ENCODE measurements at regions not wholly inside any gene's neighbourhood (a gene's known extent, or its start where the extent isn't known, plus 50 kb on each side); places are given as distances from the start of the nearest gene placed in this dataset.
"Not testable (repeated sequence)": the region's sequence is repeated elsewhere in the genome, so short reads cannot be mapped to it uniquely, and the experiment has no call there.

DNA sequence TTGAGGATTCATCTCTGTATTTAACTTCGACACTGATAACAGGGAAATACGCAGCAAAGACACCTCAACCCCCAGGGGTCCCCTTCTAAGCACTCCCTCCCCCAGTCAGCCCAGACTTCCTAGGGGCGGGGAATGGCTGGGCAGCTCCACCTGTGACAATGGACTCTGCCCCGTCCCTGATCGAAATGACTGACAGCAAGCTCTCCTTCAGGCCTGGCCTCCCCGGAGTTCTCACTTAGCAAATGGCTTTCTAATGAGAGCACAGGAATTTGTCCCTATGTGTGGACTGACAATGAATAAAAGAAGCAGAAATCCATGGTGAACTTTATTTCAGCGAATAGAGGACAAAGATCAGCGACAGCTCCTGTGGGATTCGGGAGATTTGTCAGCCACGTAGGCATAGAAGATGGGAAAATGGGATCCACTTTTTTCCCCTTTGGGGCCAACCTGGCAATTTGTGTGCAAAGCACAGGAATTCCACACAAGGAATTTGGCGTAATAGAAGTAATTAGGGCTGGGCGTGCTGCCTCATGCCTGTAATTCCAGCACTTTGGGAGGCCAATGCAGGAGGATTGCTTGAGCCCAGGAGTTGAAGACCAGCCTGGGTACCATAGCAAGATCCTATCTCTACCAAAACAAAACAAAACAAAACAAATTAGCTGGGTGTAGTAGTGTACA lies 63.8 kb downstream of the TNFAIP2 start:
- H3K4me1 ChIP-seq (ENCODE audit: control insufficient read depth, insufficient read depth, low read length): peaks cover 24% of the 10 kb centered on the region
- no peak overlapping the region for H3K27ac ChIP-seq (ENCODE audit: insufficient read depth, low read depth, low read length, poor library complexity, severe bottlenecking)
- WGBS, 2 experiments: 23 to 28% methylated on average over 12 of the region's 12 CpGs
- no peak overlapping the region for H3K4me3 ChIP-seq (ENCODE audit: insufficient read depth, low read depth, low read length)
- no peaks in the 10 kb centered on the region for H3K9me3 ChIP-seq (ENCODE audit: control insufficient read depth, low read length)
- peaks cover 44% of the 10 kb centered on the region for H3K27me3 ChIP-seq (ENCODE audit: control insufficient read depth, insufficient read depth, low read length, poor library complexity, severe bottlenecking)
- H3K36me3 ChIP-seq (ENCODE audit: control insufficient read depth, insufficient read depth, low read length): no peaks in the 10 kb centered on the region

DNA sequence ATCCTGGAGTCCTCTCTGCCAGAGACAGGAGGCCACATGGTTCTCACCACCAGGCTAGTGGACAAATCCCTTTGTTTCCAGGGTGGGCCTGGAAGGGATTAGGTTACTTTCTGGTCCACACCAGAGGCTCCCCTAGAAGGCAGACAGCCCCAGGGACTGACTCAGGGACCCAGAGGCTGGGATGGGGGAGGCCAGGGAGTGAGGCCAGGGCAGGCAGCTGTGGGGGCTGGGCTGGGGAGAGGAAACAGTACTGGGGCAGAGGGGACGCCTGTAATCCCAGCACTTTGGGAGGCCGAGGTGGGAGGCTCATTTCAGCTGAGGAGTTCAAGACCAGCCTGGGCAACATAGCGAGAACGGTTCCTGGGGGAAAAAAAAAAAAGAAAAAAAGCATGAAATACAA lies 64.7 kb downstream of the TNFAIP2 start:
- Histone ChIP-seq H3K4me1 (ENCODE audit: control insufficient read depth, insufficient read depth, low read length) (peaks cover 24% of the 10 kb centered on the region), H3K27me3 (ENCODE audit: control insufficient read depth, insufficient read depth, low read length, poor library complexity, severe bottlenecking) (peaks cover 44% of the 10 kb centered on the region), H3K4me3 (ENCODE audit: insufficient read depth, low read depth, low read length) (no peak overlapping the region), H3K9me3 (ENCODE audit: control insufficient read depth, low read length) (no peaks in the 10 kb centered on the region), H3K27ac (ENCODE audit: insufficient read depth, low read depth, low read length, poor library complexity, severe bottlenecking) (no peak overlapping the region), H3K36me3 (ENCODE audit: control insufficient read depth, insufficient read depth, low read length) (no peaks in the 10 kb centered on the region)
- 92 to 97% methylated on average over 4 of the region's 4 CpGs for WGBS, 2 experiments

DNA sequence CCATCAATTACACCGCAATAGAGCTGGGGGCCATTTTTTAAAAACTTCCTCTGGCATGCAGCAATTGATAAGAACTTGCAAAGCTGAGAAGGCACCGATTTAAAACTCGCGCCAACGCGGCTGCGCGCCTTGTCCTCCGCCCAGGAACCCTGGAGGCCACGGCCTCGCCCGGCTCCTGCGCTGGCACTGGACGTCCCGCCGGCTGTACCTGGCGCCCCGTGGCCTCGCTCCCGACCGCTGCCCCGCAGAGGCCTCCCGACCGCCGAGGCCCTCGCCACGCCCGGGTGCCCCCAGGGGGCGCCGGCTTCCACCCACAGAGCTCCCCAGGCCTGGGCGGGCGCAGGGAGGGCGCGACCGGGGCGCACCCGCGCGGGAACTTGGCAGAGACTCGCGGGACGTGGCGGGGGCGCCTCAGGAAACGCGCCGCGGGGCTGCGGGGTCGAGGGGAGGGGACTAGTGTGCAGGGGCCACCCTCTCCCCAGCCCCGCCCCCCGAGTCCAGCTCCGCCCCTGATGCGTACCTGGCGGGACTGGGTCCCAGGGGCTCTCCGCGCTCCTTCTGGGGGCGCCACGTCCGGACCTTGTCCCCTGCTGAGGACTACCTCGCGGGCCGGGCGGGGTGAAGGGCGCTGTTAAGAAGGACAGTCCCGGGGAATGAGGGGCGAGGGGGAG lies 65.7 kb downstream of the TNFAIP2 start:
- Histone ChIP-seq H3K9me3 (ENCODE audit: control insufficient read depth, low read length) (no peaks in the 10 kb centered on the region), H3K36me3 (ENCODE audit: control insufficient read depth, insufficient read depth, low read length) (no peaks in the 10 kb centered on the region), H3K27ac (ENCODE audit: insufficient read depth, low read depth, low read length, poor library complexity, severe bottlenecking) (no peak overlapping the region), H3K27me3 (ENCODE audit: control insufficient read depth, insufficient read depth, low read length, poor library complexity, severe bottlenecking) (peaks cover 44% of the 10 kb centered on the region), H3K4me1 (ENCODE audit: control insufficient read depth, insufficient read depth, low read length) (peaks cover 24% of the 10 kb centered on the region), H3K4me3 (ENCODE audit: insufficient read depth, low read depth, low read length) (peak overlapping the region; percentile 25)
- 42 to 48% methylated on average over 67 of the region's 67 CpGs for WGBS, 2 experiments

DNA sequence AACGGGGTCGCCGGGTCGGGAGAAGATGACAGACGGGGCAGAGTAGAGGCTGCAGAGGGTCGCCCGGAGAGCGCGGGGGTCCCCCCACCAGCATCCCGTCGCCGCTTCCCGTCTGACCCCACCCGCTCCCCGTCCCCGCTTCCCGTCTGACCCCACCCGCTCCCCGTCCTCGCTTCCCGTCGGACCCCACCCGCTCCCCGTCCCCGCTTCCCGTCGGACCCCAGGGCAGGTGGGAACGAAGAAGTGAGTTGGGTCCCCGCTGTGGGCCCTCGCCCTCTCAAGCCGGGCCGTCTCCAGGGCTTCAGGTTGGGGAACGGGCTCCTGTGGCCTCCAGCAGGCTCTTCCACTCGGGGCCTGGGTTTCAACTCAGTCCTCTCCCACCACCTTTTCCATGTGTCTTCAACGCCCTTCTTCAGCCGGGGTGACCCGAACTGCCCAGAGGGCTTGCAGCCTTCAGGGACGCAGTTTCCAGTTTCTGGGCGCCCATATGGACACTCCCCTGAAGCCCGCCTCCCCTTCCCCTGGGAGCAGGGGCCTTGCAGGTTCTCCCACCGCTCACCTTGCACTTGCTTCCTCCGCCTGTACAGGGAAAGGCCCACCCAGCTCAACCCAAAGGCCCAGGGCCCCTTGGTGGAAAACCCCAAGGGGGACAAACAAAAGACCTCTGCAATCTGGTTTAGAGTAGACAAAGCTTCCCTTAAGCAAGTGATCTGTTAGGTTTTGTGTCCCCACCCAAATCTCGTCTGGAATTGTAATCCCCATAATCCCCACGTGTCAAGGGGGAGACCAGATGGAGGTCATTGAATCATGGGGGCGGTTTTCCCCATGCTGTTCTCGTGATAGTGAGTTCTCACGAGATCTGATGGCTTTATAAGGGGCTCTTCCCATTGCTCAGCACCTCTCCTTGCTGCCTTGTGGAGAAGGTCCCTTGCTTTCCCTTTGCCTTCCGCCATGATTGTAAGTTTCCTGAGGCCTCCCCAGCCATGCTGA lies 66.5 kb downstream of the TNFAIP2 start:
- 76 to 79% methylated on average over 48 of the region's 48 CpGs for WGBS, 2 experiments
- peaks cover 44% of the 10 kb centered on the region for H3K27me3 ChIP-seq (ENCODE audit: control insufficient read depth, insufficient read depth, low read length, poor library complexity, severe bottlenecking)
- no peaks in the 10 kb centered on the region for H3K36me3 ChIP-seq (ENCODE audit: control insufficient read depth, insufficient read depth, low read length)

DNA sequence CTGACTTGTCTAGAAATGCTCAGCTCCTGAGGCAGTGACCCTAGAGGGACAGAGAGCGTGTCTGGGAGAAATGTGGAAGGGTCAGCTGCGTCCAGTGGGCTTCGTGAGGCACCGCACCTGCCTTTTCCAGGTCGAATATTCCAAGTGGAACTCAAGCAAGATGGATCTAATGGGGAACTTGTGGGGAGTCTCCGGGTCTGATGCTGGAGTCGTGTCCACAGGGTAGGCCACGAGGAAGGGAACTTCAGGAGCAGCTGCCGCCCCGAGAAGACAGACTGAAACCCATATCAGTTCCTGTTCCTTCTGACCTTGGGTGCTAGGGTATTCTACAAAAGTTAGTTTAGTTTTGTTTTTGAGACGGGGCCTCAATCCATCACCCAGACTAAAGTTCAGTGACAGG lies 67.5 kb downstream of the TNFAIP2 start:
- no peaks in the 10 kb centered on the region for H3K9me3 ChIP-seq (ENCODE audit: control insufficient read depth, low read length)
- peaks cover 24% of the 10 kb centered on the region for H3K4me1 ChIP-seq (ENCODE audit: control insufficient read depth, insufficient read depth, low read length)
- 96 to 97% methylated on average over 11 of the region's 11 CpGs for WGBS, 2 experiments
- H3K4me3 ChIP-seq (ENCODE audit: insufficient read depth, low read depth, low read length): no peak overlapping the region
- H3K36me3 ChIP-seq (ENCODE audit: control insufficient read depth, insufficient read depth, low read length): no peaks in the 10 kb centered on the region
- H3K27me3 ChIP-seq (ENCODE audit: control insufficient read depth, insufficient read depth, low read length, poor library complexity, severe bottlenecking): peaks cover 44% of the 10 kb centered on the region
- H3K27ac ChIP-seq (ENCODE audit: insufficient read depth, low read depth, low read length, poor library complexity, severe bottlenecking): no peak overlapping the region

More for the DNA sequence above, 66.5 kb downstream of the TNFAIP2 start:
- Histone ChIP-seq H3K27ac (ENCODE audit: insufficient read depth, low read depth, low read length, poor library complexity, severe bottlenecking) (no peak overlapping the region), H3K4me3 (ENCODE audit: insufficient read depth, low read depth, low read length) (no peak overlapping the region), H3K9me3 (ENCODE audit: control insufficient read depth, low read length) (no peaks in the 10 kb centered on the region), H3K4me1 (ENCODE audit: control insufficient read depth, insufficient read depth, low read length) (peaks cover 24% of the 10 kb centered on the region)

DNA sequence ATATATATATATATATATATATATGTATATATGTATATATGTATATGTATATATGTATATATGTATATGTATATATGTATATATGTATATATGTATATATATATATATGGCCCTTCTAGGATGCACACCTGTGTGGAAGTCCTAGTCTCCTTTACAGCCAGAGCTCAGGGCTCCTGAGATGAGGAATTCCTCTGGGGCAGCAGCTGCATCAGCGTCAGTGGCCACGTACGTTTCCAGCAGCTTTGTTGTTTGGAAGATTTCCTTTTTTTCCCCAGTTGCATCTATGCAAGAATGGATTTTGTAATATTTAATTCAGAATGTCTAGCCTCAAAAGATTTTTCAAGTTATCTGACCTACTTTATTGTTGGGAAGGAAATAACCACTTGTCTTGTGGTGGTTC lies 68.6 kb downstream of the TNFAIP2 start:
- 93 to 98% methylated on average over 3 of the region's 3 CpGs for WGBS, 2 experiments
- H3K36me3 ChIP-seq (ENCODE audit: control insufficient read depth, insufficient read depth, low read length): no peaks in the 10 kb centered on the region
- peaks cover 37% of the 10 kb centered on the region for H3K27me3 ChIP-seq (ENCODE audit: control insufficient read depth, insufficient read depth, low read length, poor library complexity, severe bottlenecking)

DNA sequence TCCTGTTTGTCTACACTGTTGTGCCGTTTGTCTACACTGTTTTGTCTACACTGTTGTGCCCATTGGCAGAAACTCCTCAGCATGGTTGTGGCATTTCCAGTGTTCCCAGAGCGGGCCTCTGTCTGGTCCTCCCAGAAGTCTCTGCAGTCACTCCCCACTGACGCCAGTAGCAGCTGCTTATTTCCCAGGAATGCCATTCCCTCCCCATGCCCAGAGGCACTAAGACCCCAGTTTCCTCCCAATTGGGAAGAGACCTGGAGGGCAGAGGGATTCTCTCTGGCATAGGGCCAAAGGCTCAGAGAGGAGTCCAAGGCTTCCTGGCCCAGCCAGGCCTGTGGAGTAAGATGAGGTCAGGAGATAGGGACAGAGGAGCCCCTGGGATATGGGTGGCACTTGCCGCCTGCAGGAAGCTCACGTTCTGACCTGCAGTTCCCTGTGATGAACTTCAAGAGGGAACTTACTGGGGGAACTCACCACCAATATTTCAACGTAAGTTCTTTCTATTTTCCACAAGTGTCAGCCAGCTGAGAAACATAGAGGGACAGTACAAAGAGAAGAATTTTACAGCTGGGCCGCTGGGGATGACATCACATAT lies 69.1 kb downstream of the TNFAIP2 start:
- Histone ChIP-seq H3K9me3 (ENCODE audit: control insufficient read depth, low read length) (no peaks in the 10 kb centered on the region), H3K36me3 (ENCODE audit: control insufficient read depth, insufficient read depth, low read length) (no peaks in the 10 kb centered on the region), H3K27me3 (ENCODE audit: control insufficient read depth, insufficient read depth, low read length, poor library complexity, severe bottlenecking) (peaks cover 33% of the 10 kb centered on the region), H3K27ac (ENCODE audit: insufficient read depth, low read depth, low read length, poor library complexity, severe bottlenecking) (no peak overlapping the region), H3K4me1 (ENCODE audit: control insufficient read depth, insufficient read depth, low read length) (peaks cover 9% of the 10 kb centered on the region), H3K4me3 (ENCODE audit: insufficient read depth, low read depth, low read length) (no peak overlapping the region)
- 88 to 91% methylated on average over 7 of the region's 7 CpGs for WGBS, 2 experiments

More for the DNA sequence above, 68.6 kb downstream of the TNFAIP2 start:
- Histone ChIP-seq H3K9me3 (ENCODE audit: control insufficient read depth, low read length) (no peaks in the 10 kb centered on the region), H3K4me3 (ENCODE audit: insufficient read depth, low read depth, low read length) (no peak overlapping the region), H3K27ac (ENCODE audit: insufficient read depth, low read depth, low read length, poor library complexity, severe bottlenecking) (no peak overlapping the region), H3K4me1 (ENCODE audit: control insufficient read depth, insufficient read depth, low read length) (peaks cover 14% of the 10 kb centered on the region)

DNA sequence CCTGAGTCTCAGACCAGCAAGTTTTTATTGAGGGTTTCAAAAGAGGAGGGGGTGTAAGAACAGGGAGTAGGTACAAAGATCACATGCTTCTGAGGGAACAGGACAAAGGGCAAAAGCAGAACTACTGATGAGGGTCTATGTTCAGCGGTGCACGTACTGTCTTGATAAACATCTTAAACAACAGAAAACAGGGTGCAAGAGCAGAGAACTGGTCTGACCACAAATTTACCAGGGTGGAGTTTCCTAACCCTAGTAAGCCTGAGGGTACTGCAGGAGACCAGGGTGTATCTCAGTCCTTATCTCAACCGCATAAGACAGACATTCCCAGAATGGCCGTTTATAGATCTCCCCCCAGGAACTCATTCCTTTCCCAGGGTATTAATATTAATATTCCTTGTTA lies 69.6 kb downstream of the TNFAIP2 start:
- peaks cover 28% of the 10 kb centered on the region for H3K27me3 ChIP-seq (ENCODE audit: control insufficient read depth, insufficient read depth, low read length, poor library complexity, severe bottlenecking)
- not testable (repeated sequence) for H3K4me3 ChIP-seq (ENCODE audit: insufficient read depth, low read depth, low read length); H3K27ac ChIP-seq (ENCODE audit: insufficient read depth, low read depth, low read length, poor library complexity, severe bottlenecking); H3K9me3 ChIP-seq (ENCODE audit: control insufficient read depth, low read length); H3K4me1 ChIP-seq (ENCODE audit: control insufficient read depth, insufficient read depth, low read length); H3K36me3 ChIP-seq (ENCODE audit: control insufficient read depth, insufficient read depth, low read length)
- WGBS, 2 experiments: 91 to 95% methylated on average over 3 to 4 of the region's 4 CpGs

DNA sequence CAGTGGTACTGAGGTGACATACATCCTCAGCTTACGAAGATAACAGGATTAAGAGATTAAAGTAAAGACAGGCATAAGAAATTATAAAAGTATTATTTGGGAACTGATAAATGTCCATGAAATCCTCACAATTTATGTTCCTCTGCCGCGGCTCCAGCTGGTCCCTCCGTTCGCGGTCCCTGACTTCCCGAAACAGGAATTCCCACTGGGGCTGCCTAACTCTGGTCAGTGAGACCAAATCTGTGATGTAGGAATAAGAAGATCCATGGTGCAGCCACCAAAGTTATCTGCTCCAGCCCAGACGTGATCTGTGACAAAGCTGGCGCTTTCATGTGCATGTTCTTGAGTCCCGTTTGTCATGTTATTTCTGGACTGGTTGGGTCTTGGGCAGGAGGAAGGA lies 70.2 kb downstream of the TNFAIP2 start:
- 94 to 96% methylated on average over 9 of the region's 10 CpGs for WGBS, 2 experiments
- H3K4me1 ChIP-seq (ENCODE audit: control insufficient read depth, insufficient read depth, low read length); H3K36me3 ChIP-seq (ENCODE audit: control insufficient read depth, insufficient read depth, low read length); H3K9me3 ChIP-seq (ENCODE audit: control insufficient read depth, low read length); H3K4me3 ChIP-seq (ENCODE audit: insufficient read depth, low read depth, low read length); H3K27ac ChIP-seq (ENCODE audit: insufficient read depth, low read depth, low read length, poor library complexity, severe bottlenecking): not testable (repeated sequence)
- peaks cover 22% of the 10 kb centered on the region for H3K27me3 ChIP-seq (ENCODE audit: control insufficient read depth, insufficient read depth, low read length, poor library complexity, severe bottlenecking)

All from ectodermal cell (in vitro differentiated cells).